ENCODE measurements at regions not wholly inside any gene's neighbourhood (a gene's known extent, or its start where the extent isn't known, plus 50 kb on each side); places are given as distances from the start of the nearest gene placed in this dataset.

DNA sequence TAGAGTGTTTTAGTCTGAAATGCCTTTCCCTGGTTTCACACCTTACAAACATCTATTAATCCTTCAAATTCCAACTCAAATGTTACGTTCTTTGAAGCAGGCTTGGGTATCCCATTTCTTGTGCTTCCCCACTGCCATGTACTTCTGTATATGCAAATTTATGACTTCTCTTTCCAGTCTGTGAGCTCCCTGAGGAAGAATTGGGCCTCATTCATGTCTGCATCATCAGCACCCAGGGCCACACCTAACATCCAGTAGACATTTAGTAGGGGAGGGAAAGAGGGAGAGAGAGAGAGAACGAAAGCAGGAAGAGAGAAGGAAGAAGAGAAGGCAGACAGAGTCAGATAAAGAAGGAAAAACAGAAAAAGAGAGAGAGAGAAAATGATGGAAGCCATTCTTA lies 53.3 kb upstream of the KY start:
- H3K27ac Mint-ChIP-seq = no peak overlapping the region
- no peak overlapping the region for H3K4me3 Mint-ChIP-seq
- H3K9me3 Mint-ChIP-seq = no peaks in the 10 kb centered on the region

DNA sequence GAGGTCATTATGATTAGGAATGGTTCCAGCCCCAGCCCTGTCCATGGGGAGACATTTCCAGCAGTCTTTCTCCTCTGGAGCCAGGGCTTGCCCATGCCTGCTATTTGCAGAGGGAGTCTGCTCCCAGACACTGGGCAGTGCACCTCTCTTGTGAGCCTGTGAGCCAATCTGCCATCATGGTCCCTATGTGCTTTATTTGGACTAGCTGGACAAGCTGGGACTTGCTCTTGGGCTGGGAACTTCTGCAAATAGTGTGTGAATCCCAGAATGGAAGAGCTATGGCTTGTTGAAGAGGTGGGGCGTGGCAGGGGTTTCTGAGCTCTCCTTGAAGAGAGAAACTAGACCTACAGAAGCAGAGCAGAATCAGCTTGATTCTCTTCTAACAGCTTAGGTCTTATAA lies 53.7 kb upstream of the KY start:
- ChIA-PET POLR2A (no interaction called here), CTCF (interaction anchor here (1.1 kb wide), 1 partner anchor 48 kb away, joined by 3 read pairs; no protein-coding TSS in a partner anchor)
- H3K36me3 Mint-ChIP-seq (ENCODE audit: low read depth) = no peaks in the 10 kb centered on the region
- peaks cover 2% of the 10 kb centered on the region for H3K27me3 Mint-ChIP-seq
- H3K27ac Mint-ChIP-seq = no peak overlapping the region
- H3K4me3 Mint-ChIP-seq = no peak overlapping the region
- DNase-seq = no peak
- H3K4me1 Mint-ChIP-seq = no peaks in the 10 kb centered on the region
- H3K9me3 Mint-ChIP-seq = no peaks in the 10 kb centered on the region

More for the DNA sequence above, 53.3 kb upstream of the KY start:
- H3K27me3 Mint-ChIP-seq = peaks cover 2% of the 10 kb centered on the region
- no peaks in the 10 kb centered on the region for H3K4me1 Mint-ChIP-seq
- no peak for DNase-seq
- ChIA-PET POLR2A (no interaction called here), CTCF (no interaction called here)
- no peaks in the 10 kb centered on the region for H3K36me3 Mint-ChIP-seq (ENCODE audit: low read depth)

DNA sequence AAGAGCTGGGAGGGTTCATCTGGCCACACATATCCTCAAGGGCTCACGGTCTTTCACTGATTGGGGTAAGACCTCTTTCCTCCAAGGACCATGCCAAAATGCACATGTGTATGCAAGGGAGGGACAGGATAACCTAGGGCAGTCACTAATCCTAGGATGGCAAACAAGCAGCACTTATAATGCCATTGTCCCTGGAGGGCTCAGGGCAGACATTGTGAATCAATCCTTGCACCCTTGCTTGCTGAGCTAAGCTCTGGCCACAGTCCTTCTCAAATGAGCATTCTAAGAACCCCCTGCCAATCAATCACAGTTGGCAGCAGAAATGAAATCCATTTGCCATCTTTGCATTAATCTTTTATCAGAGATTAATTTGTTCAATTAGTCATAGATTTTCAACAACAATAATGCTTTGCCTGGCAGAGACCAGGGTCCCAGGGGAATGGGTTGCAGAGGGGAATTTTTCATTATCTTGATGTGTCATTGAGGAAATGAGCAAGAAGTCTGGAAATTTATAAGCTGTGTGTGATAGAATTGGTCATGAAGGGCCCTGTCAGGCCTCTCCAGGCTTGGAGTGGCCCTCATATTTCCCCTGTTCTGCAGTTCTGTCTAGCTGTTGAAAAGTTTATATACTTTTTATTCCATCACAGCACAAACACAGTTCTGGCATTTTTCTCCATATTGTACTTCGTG lies 57.2 kb upstream of the KY start:
- POLR2A ChIA-PET = no interaction called here
- H3K27ac Mint-ChIP-seq = no peak overlapping the region
- DNase-seq = no peak
- no peaks in the 10 kb centered on the region for H3K36me3 Mint-ChIP-seq (ENCODE audit: low read depth)
- no peaks in the 10 kb centered on the region for H3K27me3 Mint-ChIP-seq
- CTCF ChIA-PET = no interaction called here
- no peak overlapping the region for H3K4me3 Mint-ChIP-seq
- no peaks in the 10 kb centered on the region for H3K9me3 Mint-ChIP-seq
- H3K4me1 Mint-ChIP-seq = no peaks in the 10 kb centered on the region

DNA sequence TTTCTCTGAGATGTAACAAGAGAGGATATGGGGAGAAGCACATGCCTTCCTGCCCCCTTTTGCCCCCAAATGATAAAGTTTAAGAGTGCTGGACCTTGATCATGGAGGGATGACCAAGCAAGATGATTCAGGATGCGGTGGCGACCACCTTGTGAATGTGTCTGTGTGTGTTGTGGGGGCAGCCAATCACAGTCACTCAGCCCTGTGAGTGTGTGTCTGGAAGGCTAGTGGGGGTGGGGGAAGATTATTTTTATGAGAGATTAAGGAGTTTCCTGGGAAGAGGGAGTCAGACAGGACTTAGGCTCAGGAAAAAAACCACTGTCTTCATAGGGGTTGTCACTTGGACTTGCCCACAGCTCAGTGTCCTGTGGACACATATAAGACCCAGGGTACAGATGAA lies 57.8 kb upstream of the KY start:
- no peak for DNase-seq
- no peak overlapping the region for H3K4me3 Mint-ChIP-seq
- H3K4me1 Mint-ChIP-seq = peaks cover 2% of the 10 kb centered on the region
- H3K9me3 Mint-ChIP-seq = no peaks in the 10 kb centered on the region
- no peaks in the 10 kb centered on the region for H3K27me3 Mint-ChIP-seq
- H3K27ac Mint-ChIP-seq = no peak overlapping the region
- no peaks in the 10 kb centered on the region for H3K36me3 Mint-ChIP-seq (ENCODE audit: low read depth)
- ChIA-PET CTCF (no interaction called here), POLR2A (no interaction called here)

DNA sequence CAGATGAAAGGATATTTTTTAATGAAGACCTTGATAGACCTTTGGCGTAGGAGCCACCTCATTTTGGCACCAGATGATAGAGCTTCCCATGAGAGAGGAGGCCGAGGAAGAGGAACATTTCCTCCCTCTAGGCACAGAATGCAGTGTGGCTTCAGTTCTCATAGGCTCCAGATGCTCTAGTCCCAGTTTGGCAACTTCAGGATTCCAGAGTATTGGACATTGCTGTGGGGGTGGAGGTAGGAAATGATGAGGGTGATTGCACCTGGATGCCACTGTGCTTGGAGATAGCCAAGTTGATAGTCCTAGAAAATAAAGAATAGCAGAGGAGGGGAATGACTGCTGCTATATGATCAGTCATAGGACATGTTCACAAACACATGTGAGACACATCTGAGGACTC lies 58.3 kb upstream of the KY start:
- no peaks in the 10 kb centered on the region for H3K9me3 Mint-ChIP-seq
- no peaks in the 10 kb centered on the region for H3K27me3 Mint-ChIP-seq

DNA sequence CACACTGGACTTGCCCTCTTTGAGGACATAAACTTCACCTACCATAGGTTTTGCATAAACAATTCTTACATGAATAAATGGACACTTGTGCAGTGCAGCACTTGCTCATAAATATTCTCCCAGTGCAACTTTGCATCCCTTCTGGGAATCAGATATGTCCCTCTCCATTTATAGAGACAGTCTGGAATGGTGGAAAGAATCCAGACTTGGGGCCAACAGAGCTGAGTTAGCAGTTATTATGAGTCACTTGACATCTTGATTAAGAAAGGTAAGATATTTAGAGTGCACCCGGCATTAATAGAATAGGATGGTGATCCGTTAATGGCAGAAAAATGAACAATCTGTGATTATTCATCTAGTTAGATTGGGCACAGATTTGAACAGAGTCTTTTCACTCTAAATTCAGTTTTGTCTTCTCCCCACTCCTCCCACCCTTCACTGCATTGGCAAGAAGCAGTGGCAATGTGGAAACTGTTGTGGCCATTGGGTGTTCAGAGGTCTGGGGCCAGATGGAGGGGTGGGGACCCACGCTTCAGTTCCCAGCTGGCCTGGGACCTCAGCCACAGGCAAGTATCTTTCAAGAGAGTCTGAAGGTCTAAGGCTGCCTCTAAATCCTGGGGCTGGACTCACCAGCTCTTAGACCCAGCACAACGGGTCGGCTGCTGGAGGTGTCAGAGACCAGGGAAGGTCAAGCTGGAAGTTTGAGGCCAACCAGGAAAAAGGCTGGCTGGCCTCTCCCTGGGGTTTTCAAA lies 58.9 kb upstream of the KY start:
- H3K27me3 Mint-ChIP-seq = no peaks in the 10 kb centered on the region
- CTCF ChIA-PET = no interaction called here
- H3K36me3 Mint-ChIP-seq (ENCODE audit: low read depth) = no peaks in the 10 kb centered on the region
- no peaks in the 10 kb centered on the region for H3K9me3 Mint-ChIP-seq
- POLR2A ChIA-PET = no interaction called here
- no peak overlapping the region for H3K4me3 Mint-ChIP-seq
- H3K27ac Mint-ChIP-seq = no peak overlapping the region
- peaks cover 2% of the 10 kb centered on the region for H3K4me1 Mint-ChIP-seq
- DNase-seq = no peak

More for the DNA sequence above, 58.3 kb upstream of the KY start:
- ChIA-PET CTCF (no interaction called here), POLR2A (no interaction called here)
- H3K27ac Mint-ChIP-seq = no peak overlapping the region
- DNase-seq = no peak
- H3K4me3 Mint-ChIP-seq = no peak overlapping the region
- H3K36me3 Mint-ChIP-seq (ENCODE audit: low read depth) = no peaks in the 10 kb centered on the region
- peaks cover 2% of the 10 kb centered on the region for H3K4me1 Mint-ChIP-seq

DNA sequence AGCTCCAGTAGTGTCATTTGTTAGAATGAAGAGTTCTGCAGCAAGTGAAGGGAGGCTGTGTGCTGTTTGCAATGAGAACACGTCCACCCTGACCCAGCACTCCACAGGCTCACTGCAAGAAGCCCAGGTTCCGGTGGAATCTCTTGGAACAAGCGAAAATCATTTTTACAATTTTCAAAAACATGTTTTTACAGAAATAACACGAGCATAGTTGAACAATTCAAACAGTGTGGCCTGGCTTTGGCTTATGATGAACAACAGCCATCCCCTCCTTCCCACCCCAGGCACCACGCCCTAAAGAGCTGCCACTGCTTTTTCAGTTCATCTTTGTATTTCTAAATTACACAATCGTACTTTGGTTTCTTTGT lies 59.5 kb upstream of the KY start:
- no peaks in the 10 kb centered on the region for H3K36me3 Mint-ChIP-seq (ENCODE audit: low read depth)
- CTCF ChIA-PET = no interaction called here
- H3K27ac Mint-ChIP-seq = no peak overlapping the region
- no peaks in the 10 kb centered on the region for H3K9me3 Mint-ChIP-seq
- no peaks in the 10 kb centered on the region for H3K27me3 Mint-ChIP-seq
- no peak overlapping the region for H3K4me3 Mint-ChIP-seq
- peaks cover 2% of the 10 kb centered on the region for H3K4me1 Mint-ChIP-seq
- DNase-seq = no peak
- POLR2A ChIA-PET = no interaction called here

DNA sequence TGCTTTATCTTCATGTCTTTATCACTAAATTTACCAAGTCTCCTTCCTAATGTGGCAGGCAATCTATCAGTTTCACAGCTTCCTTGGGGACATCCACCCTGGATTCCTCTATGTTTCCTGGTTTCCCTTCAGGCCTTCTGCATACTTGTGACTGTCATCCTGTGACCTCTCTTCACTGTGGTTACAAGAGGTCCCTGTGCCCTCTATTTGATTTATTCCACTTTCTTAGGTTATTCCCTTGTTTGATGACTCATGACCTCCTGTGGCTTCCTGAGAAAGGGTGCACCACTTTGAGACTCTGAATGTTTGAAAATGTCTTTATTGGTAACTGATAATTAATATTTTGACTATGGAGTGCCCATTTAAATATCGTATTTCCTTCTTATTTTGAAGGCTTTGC lies 60.5 kb upstream of the KY start:
- ChIA-PET CTCF (interaction anchor here (0.7 kb wide), 1 partner anchor 1305 kb away, joined by 3 read pairs; no protein-coding TSS in a partner anchor), POLR2A (no interaction called here)
- H3K36me3 Mint-ChIP-seq (ENCODE audit: low read depth) = no peaks in the 10 kb centered on the region
- H3K4me3 Mint-ChIP-seq = no peak overlapping the region
- H3K27me3 Mint-ChIP-seq = no peaks in the 10 kb centered on the region
- no peak overlapping the region for H3K27ac Mint-ChIP-seq
- H3K9me3 Mint-ChIP-seq = no peaks in the 10 kb centered on the region
- H3K4me1 Mint-ChIP-seq = peaks cover 2% of the 10 kb centered on the region
- DNase-seq = no peak

DNA sequence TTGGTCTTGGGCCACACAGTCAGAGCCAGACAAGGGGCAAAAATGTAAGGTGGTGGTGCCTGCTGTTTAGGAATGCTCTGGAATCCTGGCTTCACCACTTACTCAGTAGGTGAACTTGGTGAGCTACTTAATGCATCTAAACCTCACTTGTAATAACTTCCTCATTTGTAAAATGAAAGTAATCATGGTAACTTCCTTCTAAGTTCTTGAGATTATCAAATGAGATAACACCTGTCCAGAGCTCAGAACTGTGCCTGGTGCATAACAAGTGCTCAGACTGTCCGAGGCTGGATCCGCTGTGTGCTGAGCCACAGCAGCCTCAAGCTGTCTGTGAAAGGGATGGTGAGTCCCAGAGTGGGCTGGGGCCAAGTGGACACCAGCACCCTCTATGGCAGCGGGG lies 62.8 kb upstream of the KY start:
- ChIA-PET POLR2A (no interaction called here), CTCF (no interaction called here)
- peaks cover 3% of the 10 kb centered on the region for H3K27me3 Mint-ChIP-seq
- no peaks in the 10 kb centered on the region for H3K9me3 Mint-ChIP-seq
- H3K4me3 Mint-ChIP-seq = no peak overlapping the region
- no peaks in the 10 kb centered on the region for H3K36me3 Mint-ChIP-seq (ENCODE audit: low read depth)
- H3K4me1 Mint-ChIP-seq = peaks cover 2% of the 10 kb centered on the region
- DNase-seq = no peak
- H3K27ac Mint-ChIP-seq = no peak overlapping the region

DNA sequence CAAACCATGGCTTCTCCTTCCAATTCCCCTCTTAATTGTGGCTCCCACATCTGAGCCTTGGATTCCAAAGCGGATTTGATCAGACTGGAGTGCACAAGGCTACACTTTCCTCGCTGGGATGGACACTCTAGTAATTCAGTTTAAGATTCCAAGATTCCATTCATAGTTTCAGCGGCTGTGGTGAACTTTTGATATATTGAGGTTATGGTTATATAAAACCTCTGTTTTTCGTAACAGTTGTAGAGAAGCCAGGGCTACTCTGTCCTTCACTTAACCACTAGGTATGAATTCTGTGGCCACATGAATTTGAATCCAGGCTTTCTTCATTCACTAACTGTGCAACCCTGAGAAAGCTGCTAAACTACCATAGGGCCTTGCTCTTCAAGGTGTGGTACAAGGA lies 67.9 kb upstream of the KY start:
- DNase-seq = no peak
- Mint-ChIP-seq H3K27ac (no peak overlapping the region), H3K9me3 (no peaks in the 10 kb centered on the region), H3K27me3 (peaks cover 18% of the 10 kb centered on the region), H3K4me3 (no peak overlapping the region), H3K4me1 (no peaks in the 10 kb centered on the region), H3K36me3 (ENCODE audit: low read depth) (no peaks in the 10 kb centered on the region)
- POLR2A ChIA-PET = no interaction called here
- CTCF ChIA-PET = interaction anchor here (0.6 to 0.7 kb wide), 3 partner anchors 13 to 206 kb away, joined by 3 read pairs; no protein-coding TSS in a partner anchor

DNA sequence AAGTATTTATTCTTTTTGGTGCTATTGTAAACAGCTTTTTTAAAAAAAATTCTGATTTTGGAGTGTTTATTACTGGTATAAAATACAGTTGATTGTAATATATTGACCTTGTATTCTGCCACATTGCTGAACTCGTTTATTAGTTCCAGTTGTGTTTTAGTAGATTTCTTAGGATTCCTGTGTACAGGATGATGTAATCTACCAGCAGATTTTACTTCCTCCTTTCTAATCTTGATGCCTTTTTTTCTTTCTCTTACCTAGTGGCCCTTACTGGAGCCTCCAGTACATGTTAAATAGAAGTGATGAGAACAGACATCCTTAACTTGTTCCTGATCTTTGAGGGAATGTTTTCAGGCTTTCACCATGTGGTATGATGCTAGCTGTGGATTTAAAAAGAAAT lies 70.4 kb upstream of the KY start:
- Mint-ChIP-seq H3K4me1 (no peaks in the 10 kb centered on the region), H3K27ac (no peak overlapping the region), H3K36me3 (ENCODE audit: low read depth) (no peaks in the 10 kb centered on the region), H3K27me3 (peaks cover 18% of the 10 kb centered on the region), H3K4me3 (no peak overlapping the region), H3K9me3 (no peaks in the 10 kb centered on the region)
- no peak for DNase-seq
- CTCF ChIA-PET = interaction anchor here (0.6 kb wide), 1 partner anchor 12 kb away, joined by 5 read pairs; no protein-coding TSS in a partner anchor
- POLR2A ChIA-PET = no interaction called here

DNA sequence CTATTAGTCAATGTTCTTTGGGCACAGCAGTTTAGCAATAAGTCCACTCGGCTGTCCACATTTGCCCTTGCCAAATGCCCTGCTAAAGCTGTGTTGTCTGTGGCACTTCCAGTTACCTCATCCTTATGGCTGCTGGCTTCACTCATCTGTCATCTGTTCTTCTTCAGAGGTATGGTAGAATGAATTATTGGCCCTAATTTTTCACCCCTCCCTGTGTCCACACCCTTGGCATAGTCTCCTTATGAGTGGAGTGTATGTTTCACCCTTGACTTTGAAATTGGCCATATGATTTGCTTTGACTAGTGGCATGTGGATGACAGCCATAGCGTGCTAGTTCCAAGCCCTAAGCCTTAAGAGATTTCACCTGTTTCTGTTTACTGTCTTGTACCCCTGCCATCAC lies 72.1 kb upstream of the EPHB1 start:
- CTCF ChIA-PET = interaction anchor here (0.7 kb wide), 1 partner anchor 1556 kb away, joined by 3 read pairs; no protein-coding TSS in a partner anchor
- H3K9me3 Mint-ChIP-seq = no peaks in the 10 kb centered on the region
- no peaks in the 10 kb centered on the region for H3K36me3 Mint-ChIP-seq (ENCODE audit: low read depth)
- DNase-seq = no peak
- H3K27me3 Mint-ChIP-seq = peaks cover 24% of the 10 kb centered on the region
- POLR2A ChIA-PET = no interaction called here
- no peak overlapping the region for H3K4me3 Mint-ChIP-seq
- no peak overlapping the region for H3K27ac Mint-ChIP-seq
- no peaks in the 10 kb centered on the region for H3K4me1 Mint-ChIP-seq

DNA sequence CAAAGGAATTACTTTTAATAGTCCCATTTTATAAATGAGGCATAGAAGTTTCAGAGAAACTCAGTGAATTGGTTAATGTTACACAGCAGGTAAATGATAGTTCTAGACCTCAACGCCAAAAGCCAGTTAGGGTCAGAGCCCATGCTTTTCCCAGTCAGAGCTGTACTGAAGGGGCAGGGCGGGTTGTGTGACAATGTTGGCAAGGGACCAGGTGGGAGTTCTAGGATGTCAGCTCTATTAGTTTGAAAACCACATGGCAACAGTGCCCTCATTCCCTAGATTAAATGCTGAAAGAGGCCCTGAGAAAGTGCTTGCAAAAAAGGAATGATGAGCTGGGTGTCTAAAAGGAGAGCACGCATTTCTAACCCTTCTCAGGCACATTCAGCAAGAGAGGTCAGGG lies 65.4 kb upstream of the EPHB1 start:
- ChIA-PET CTCF (no interaction called here), POLR2A (no interaction called here)
- DNase-seq = no peak
- Mint-ChIP-seq H3K9me3 (no peaks in the 10 kb centered on the region), H3K4me1 (no peaks in the 10 kb centered on the region), H3K27me3 (peaks cover 22% of the 10 kb centered on the region), H3K27ac (no peak overlapping the region), H3K4me3 (no peak overlapping the region), H3K36me3 (ENCODE audit: low read depth) (no peaks in the 10 kb centered on the region)

DNA sequence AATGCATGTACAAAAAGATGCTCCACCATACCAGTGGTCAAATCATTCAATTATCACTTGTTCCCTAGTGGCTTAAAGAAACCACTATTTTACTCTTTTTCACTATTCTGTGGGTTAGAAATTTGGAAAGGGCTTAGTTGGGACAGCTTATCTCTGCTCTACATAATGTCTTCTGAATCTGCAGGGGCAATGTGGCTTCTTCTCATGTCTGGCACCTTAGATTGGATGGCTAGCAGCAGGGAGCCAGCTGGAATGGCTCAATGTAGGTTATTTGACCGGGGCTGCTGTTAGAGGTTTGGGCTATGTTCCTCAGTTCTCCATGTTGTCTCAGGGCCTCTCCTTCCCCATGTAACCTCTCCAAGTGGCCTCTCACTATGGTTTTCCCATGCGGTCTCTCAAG lies 57.5 kb upstream of the EPHB1 start:
- POLR2A ChIA-PET = no interaction called here
- H3K27ac Mint-ChIP-seq = no peak overlapping the region
- peaks cover 12% of the 10 kb centered on the region for H3K27me3 Mint-ChIP-seq
- H3K9me3 Mint-ChIP-seq = no peaks in the 10 kb centered on the region
- H3K4me3 Mint-ChIP-seq = no peak overlapping the region
- no peaks in the 10 kb centered on the region for H3K4me1 Mint-ChIP-seq
- CTCF ChIA-PET = no interaction called here
- DNase-seq = no peak
- H3K36me3 Mint-ChIP-seq (ENCODE audit: low read depth) = no peaks in the 10 kb centered on the region

All from activated CD4-positive, alpha-beta T cell treated with anti-CD3 and anti-CD28 coated beads, Interleukin-2, amount 10 ng/mL, durations not matched to agents 7 days and 5 days (primary cell).